ENCODE measurements at regions not wholly inside any gene's neighbourhood (a gene's known extent, or its start where the extent isn't known, plus 50 kb on each side); places are given as distances from the start of the nearest gene placed in this dataset.
A peak's percentile ranks its signal among the peaks of the same experiment; 100 is the strongest.

GRCh38 chr5:77849308-77849900 lies 73.3 kb upstream of the TBCA start:
- H3K36me3 Mint-ChIP-seq (ENCODE audit: low read depth): no peaks in the 10 kb centered on the region
- peaks cover 16% of the 10 kb centered on the region for H3K4me1 Mint-ChIP-seq
- H3K27ac Mint-ChIP-seq: peak overlapping the region in 1 of 3 experiments; percentile 40
- TF ChIP-seq CTCF (IDR thresholded peaks at IDR 0.05; ENCODE audit: unreplicated experiment in 3 of 3): no peak
- peaks cover 64% of the 10 kb centered on the region for H3K27me3 Mint-ChIP-seq (ENCODE audit: low read depth)
- H3K4me3 Mint-ChIP-seq: peak overlapping the region in 2 of 3 experiments; percentile 58 to 80
- no peaks in the 10 kb centered on the region for H3K9me3 Mint-ChIP-seq

- H3K27me3 Mint-ChIP-seq (ENCODE audit: low read depth): peaks cover 72% of the 10 kb centered on the region
- no peak for TF ChIP-seq CTCF (IDR thresholded peaks at IDR 0.05; ENCODE audit: unreplicated experiment in 3 of 3)
- no peaks in the 10 kb centered on the region for H3K9me3 Mint-ChIP-seq
- H3K27ac Mint-ChIP-seq: no peak overlapping the region
- H3K36me3 Mint-ChIP-seq (ENCODE audit: low read depth): no peaks in the 10 kb centered on the region
- H3K4me1 Mint-ChIP-seq: peaks cover 12% of the 10 kb centered on the region
- H3K4me3 Mint-ChIP-seq: peak overlapping the region in 1 of 3 experiments; percentile 21
Observed at GRCh38 chr5:77847814-77848290, 71.7 kb upstream of the TBCA start.

GRCh38 chr5:77847129-77847460 lies 71.0 kb upstream of the TBCA start:
- H3K27ac Mint-ChIP-seq: no peak overlapping the region
- peak overlapping the region in 1 of 3 experiments; percentile 17 for H3K4me3 Mint-ChIP-seq
- no peaks in the 10 kb centered on the region for H3K9me3 Mint-ChIP-seq
- H3K36me3 Mint-ChIP-seq (ENCODE audit: low read depth): no peaks in the 10 kb centered on the region
- no peak for TF ChIP-seq CTCF (IDR thresholded peaks at IDR 0.05; ENCODE audit: unreplicated experiment in 3 of 3)
- H3K4me1 Mint-ChIP-seq: peaks cover 10% of the 10 kb centered on the region
- H3K27me3 Mint-ChIP-seq (ENCODE audit: low read depth): peaks cover 75% of the 10 kb centered on the region

DNA sequence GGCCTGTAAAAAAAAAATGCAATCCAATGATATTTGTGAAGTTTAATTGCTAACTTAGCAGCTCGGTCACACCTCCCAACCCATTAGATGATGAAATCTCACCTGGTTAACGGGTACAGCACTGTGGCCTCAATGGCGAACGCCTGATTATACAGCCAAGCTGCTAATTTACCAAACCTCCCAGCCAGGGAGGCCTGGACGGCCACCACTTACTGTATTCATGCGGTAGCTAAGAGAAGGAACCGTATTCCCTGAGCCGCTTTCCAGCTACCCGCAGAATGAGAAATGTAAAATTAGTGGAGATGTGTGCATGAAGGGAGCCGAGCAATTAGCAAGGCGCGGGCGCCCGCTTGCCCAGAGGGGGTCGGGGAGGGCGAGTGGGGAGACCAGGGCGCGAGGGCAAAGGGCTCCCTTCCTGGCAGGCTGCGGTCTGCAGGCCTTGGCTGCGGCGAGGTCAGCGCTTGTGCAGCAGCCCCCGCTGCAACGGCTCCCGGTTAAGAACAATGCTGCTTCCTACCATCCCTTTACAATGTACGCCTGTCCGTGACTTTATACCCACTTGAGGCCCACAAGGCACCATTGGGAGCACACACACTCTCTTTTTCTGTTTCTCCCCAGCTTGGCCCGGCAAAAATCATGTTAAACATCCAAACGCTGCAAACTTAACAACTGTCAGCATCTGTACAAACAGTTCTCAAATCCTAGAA lies 70.4 kb upstream of the TBCA start:
- TF ChIP-seq CTCF (IDR thresholded peaks at IDR 0.05; ENCODE audit: unreplicated experiment in 3 of 3): no peak
- no peak overlapping the region for H3K27ac Mint-ChIP-seq
- H3K27me3 Mint-ChIP-seq (ENCODE audit: low read depth): peaks cover 79% of the 10 kb centered on the region
- no peaks in the 10 kb centered on the region for H3K9me3 Mint-ChIP-seq
- peak overlapping the region in 1 of 3 experiments; percentile 17 for H3K4me3 Mint-ChIP-seq
- peaks cover 9% of the 10 kb centered on the region for H3K4me1 Mint-ChIP-seq
- no peaks in the 10 kb centered on the region for H3K36me3 Mint-ChIP-seq (ENCODE audit: low read depth)

GRCh38 chr5:77845324-77845646 lies 69.1 kb upstream of the TBCA start:
- Mint-ChIP-seq H3K36me3 (ENCODE audit: low read depth) (no peaks in the 10 kb centered on the region), H3K4me1 (peaks cover 4% of the 10 kb centered on the region), H3K27ac (peak overlapping the region in 2 of 3 experiments; percentile 36 to 69), H3K9me3 (no peaks in the 10 kb centered on the region), H3K27me3 (ENCODE audit: low read depth) (peaks cover 74% of the 10 kb centered on the region), H3K4me3 (peak overlapping the region; percentile 85 to 89 (median 86))
- TF ChIP-seq CTCF (IDR thresholded peaks at IDR 0.05; ENCODE audit: unreplicated experiment in 3 of 3): no peak
